ENCODE measurements at regions not wholly inside any gene's neighbourhood (a gene's known extent, or its start where the extent isn't known, plus 50 kb on each side); places are given as distances from the start of the nearest gene placed in this dataset.

DNA sequence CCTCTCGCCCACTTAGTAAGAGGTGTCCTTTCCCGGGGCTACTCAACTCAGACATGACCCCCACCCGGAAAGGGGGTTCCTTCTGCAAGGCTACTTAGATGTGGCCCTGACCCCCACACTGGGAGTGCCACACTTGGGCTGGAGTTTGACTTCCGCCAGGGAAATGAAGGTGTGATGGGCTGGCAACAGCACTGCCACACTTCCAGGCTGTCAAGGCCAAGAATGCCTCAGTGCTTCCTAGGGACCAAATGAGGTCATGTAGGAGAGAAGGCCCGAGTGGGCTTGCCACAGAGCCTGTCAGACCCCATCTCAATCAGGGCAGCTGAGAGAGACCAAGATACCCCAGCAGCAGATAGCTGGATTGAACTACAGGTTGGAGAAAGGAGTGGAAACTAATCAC, 55.5 kb downstream of the DRD1 start:
- Mint-ChIP-seq H3K4me3 (ENCODE audit: unreplicated experiment) (no peak overlapping the region), H3K27me3 (ENCODE audit: insufficient read depth, unreplicated experiment) (peaks cover 48% of the 10 kb centered on the region), H3K27ac (ENCODE audit: low read depth, unreplicated experiment) (no peak overlapping the region), H3K36me3 (ENCODE audit: insufficient read depth, unreplicated experiment) (no peaks in the 10 kb centered on the region), H3K9me3 (ENCODE audit: unreplicated experiment) (no peaks in the 10 kb centered on the region), H3K4me1 (ENCODE audit: insufficient read depth, unreplicated experiment) (no peaks in the 10 kb centered on the region)
- BruUV-seq (replicated peaks): no TSS peak
- TF ChIP-seq, protein P1, sequence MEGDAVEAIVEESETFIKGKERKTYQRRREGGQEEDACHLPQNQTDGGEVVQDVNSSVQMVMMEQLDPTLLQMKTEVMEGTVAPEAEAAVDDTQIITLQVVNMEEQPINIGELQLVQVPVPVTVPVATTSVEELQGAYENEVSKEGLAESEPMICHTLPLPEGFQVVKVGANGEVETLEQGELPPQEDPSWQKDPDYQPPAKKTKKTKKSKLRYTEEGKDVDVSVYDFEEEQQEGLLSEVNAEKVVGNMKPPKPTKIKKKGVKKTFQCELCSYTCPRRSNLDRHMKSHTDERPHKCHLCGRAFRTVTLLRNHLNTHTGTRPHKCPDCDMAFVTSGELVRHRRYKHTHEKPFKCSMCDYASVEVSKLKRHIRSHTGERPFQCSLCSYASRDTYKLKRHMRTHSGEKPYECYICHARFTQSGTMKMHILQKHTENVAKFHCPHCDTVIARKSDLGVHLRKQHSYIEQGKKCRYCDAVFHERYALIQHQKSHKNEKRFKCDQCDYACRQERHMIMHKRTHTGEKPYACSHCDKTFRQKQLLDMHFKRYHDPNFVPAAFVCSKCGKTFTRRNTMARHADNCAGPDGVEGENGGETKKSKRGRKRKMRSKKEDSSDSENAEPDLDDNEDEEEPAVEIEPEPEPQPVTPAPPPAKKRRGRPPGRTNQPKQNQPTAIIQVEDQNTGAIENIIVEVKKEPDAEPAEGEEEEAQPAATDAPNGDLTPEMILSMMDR (IDR thresholded peaks at IDR 0.05; ENCODE audit: unreplicated experiment): no peak
- intact Hi-C loops (cut with micrococcal nuclease): no loop called here
- ChIA-PET POLR2A (no interaction called here), CTCF (no interaction called here)
- DNase-seq (ENCODE audit: unreplicated experiment): no peak

DNA sequence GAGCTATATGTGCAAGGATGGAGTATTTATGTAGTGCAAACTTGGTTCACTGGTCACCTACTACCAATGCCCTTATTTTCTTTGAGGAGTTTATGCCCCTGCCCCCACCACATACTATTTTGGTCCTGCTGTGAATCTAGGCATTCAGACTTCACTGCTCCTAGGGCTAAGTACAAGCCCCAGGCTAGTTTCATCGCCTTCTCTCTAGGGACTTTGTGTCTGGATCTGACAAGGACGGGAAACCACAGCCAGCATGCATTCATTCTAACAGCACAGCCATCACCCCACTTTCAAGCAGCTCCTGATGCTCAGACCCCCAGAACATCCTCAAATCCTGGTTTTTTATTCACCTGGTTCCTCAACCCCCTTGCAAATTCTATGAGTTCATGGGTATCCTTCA, 56.8 kb downstream of the DRD1 start:
- TF ChIP-seq, protein P1 (IDR thresholded peaks at IDR 0.05; ENCODE audit: unreplicated experiment): no peak
- ChIA-PET CTCF (no interaction called here), POLR2A (no interaction called here)
- Mint-ChIP-seq H3K36me3 (ENCODE audit: insufficient read depth, unreplicated experiment) (no peaks in the 10 kb centered on the region), H3K4me1 (ENCODE audit: insufficient read depth, unreplicated experiment) (no peaks in the 10 kb centered on the region), H3K4me3 (ENCODE audit: unreplicated experiment) (no peak overlapping the region), H3K9me3 (ENCODE audit: unreplicated experiment) (no peaks in the 10 kb centered on the region), H3K27ac (ENCODE audit: low read depth, unreplicated experiment) (no peak overlapping the region), H3K27me3 (ENCODE audit: insufficient read depth, unreplicated experiment) (peaks cover 62% of the 10 kb centered on the region)
- intact Hi-C loops (cut with micrococcal nuclease): no loop called here
- DNase-seq (ENCODE audit: unreplicated experiment): no peak
- no TSS peak for BruUV-seq (replicated peaks)

DNA sequence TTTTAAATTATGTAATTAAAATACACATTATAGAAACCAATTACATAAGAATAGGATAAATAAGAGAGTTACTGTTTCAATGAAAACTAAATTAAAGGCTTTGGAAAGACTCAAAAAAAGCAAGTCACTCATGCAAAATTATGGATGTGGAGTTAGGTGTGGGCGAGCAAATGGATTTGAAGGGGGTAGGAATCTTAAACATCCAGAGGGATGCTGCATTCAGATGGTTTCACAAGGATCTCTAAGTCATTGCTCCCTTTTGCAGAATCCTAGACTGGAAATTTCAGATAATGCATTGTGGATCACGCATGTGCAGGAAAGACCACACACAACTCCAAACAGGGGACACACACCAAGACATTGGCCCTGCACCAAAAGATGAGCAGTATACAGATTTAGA, 57.5 kb downstream of the DRD1 start:
- no peaks in the 10 kb centered on the region for H3K9me3 Mint-ChIP-seq (ENCODE audit: unreplicated experiment)
- CTCF ChIA-PET: no interaction called here
- POLR2A ChIA-PET: no interaction called here
- peaks cover 68% of the 10 kb centered on the region for H3K27me3 Mint-ChIP-seq (ENCODE audit: insufficient read depth, unreplicated experiment)
- H3K36me3 Mint-ChIP-seq (ENCODE audit: insufficient read depth, unreplicated experiment): no peaks in the 10 kb centered on the region
- DNase-seq (ENCODE audit: unreplicated experiment): no peak
- no peaks in the 10 kb centered on the region for H3K4me1 Mint-ChIP-seq (ENCODE audit: insufficient read depth, unreplicated experiment)
- intact Hi-C loops (cut with micrococcal nuclease): no loop called here
- no peak overlapping the region for H3K27ac Mint-ChIP-seq (ENCODE audit: low read depth, unreplicated experiment)
- no TSS peak for BruUV-seq (replicated peaks)
- TF ChIP-seq, protein P1 (IDR thresholded peaks at IDR 0.05; ENCODE audit: unreplicated experiment): no peak
- no peak overlapping the region for H3K4me3 Mint-ChIP-seq (ENCODE audit: unreplicated experiment)

DNA sequence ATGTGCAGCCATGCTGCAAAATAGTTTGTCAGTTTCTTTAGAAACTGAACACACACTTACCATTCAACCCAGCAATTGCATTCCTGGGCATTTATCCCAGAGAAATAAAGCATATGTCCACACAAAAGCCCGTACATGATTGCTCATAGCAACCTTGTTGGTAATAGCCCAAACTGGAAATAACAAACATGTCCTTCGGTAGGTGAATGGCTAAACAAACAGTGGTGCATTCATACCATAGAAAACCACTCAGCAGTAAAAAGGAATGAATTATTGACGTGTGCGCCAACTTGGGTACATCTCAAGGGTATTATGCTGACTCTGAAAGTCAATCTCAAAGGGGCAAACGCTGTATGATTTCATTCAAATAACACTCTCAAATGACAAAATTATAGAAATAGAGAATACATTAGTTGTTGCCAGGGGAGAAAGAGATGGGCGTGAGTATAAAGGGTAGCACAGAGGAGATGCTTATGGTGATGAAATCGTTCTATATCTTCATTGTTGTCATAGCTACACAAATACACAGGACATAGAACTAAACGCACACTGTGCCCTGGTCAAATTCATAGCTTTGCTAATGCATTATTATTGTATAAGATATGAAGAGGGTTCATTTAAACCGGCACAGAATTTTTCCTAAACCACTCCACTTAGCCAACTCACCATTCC, 58.2 kb downstream of the DRD1 start:
- Mint-ChIP-seq H3K36me3 (ENCODE audit: insufficient read depth, unreplicated experiment) (no peaks in the 10 kb centered on the region), H3K27ac (ENCODE audit: low read depth, unreplicated experiment) (no peak overlapping the region), H3K27me3 (ENCODE audit: insufficient read depth, unreplicated experiment) (peaks cover 75% of the 10 kb centered on the region), H3K9me3 (ENCODE audit: unreplicated experiment) (no peaks in the 10 kb centered on the region), H3K4me3 (ENCODE audit: unreplicated experiment) (no peak overlapping the region), H3K4me1 (ENCODE audit: insufficient read depth, unreplicated experiment) (no peaks in the 10 kb centered on the region)
- POLR2A ChIA-PET: no interaction called here
- intact Hi-C loops (cut with micrococcal nuclease): no loop called here
- no TSS peak for BruUV-seq (replicated peaks)
- peak; percentile 64 for DNase-seq (ENCODE audit: unreplicated experiment)
- CTCF ChIA-PET: interaction anchor here (0.6 kb wide), 1 partner anchor 8 kb away, joined by 5 read pairs; no protein-coding TSS in a partner anchor
- TF ChIP-seq, protein P1 (IDR thresholded peaks at IDR 0.05; ENCODE audit: unreplicated experiment): no peak

Measured in MCF 10A (cell line).